ENCODE measurements at regions not wholly inside any gene's neighbourhood (a gene's known extent, or its start where the extent isn't known, plus 50 kb on each side); places are given as distances from the start of the nearest gene placed in this dataset.

DNA sequence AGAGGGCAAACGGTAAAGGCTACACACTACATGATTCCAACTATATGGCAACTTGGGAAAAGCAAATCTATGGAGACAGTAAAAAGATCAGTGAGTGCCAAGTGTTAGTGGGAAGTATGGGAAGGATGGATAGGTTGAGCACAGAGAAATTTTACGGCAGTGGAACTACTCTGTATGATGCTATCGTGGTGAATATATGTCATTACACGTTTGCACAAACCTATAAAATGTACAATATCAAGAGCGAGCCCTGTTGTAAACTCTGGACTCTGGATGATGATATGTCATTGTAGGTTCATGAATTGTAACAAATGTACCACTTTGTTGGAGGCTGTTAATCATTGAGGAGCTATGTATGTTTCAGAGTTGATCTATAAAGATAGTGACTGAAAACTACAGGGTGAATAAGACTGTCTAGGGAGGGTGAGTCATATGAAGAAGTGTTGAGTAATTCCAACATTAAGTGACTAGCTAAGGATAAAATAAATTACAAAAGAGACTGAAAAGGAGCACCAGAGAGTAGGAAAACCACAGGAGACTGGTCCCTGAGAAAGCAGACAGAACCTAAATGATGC, 349.2 kb upstream of the LMO3 start:
- peak; percentile 86 for DNase-seq
- in situ Hi-C loops (cut with HindIII; ENCODE audit: low pct_ligation_motif_present, low pct_unique_long_range_greater_than_20kb, low sequenced_read_pairs) = no loop called here

DNA sequence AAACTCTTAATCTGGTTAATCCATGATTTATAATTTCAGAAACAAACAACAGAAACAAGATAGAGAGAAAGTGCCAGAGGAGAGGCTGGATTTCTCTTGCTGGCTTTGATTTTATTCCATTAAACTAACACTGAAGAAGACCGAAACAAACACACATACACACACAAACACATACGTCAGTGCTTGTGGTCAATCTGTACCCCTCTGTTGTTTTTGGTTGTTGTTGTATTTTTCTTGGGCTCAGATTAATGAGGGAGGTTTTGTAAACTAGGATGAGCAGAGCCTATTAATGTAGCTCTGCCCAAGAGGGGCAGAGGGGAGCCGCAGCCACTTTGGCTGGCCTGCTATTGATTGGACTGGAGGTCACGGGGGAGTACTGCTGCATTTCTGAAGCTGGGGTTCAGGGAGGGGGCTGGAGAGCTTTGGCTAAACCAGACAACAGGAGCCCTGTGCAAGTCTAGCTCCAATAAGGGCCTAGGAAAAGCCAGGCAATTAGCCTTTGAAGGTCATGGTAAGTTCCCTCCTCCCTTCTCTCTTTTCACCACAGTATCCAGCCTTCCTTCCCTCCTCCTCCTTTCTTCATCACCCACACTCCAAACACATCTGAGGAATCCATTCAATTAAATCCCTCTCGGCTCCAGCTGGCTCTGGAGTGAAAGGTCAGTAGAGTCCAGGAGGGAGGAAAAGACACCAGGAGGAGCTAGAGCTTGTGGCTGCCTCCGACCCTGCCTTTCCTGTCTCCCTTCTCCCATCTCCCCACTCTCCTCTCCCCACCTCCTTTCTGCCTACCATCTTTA, 344.1 kb upstream of the LMO3 start:
- in situ Hi-C loops (cut with HindIII; ENCODE audit: low pct_ligation_motif_present, low pct_unique_long_range_greater_than_20kb, low sequenced_read_pairs) = no loop called here
- DNase-seq = no peak

DNA sequence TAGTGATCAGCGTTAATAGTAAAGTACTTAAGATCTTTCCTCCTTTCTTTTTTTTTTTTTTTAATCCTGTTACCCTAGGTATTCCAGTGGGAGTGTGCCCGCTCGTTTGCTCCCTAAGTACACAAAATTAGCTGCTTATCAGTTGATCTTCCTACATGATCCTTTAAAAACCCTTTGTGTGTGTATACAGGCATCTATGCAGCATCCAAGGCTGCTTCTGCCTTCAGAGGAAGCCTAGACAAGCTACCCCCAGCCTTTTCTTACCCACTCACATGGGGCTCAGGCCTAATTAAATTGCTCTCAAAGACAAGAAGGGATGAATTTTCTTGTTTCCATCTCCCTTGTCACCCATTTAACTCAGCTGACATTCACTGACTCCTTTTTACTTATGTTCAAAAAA, 343.4 kb upstream of the LMO3 start:
- in situ Hi-C loops (cut with HindIII; ENCODE audit: low pct_ligation_motif_present, low pct_unique_long_range_greater_than_20kb, low sequenced_read_pairs) = no loop called here
- no peak for DNase-seq

DNA sequence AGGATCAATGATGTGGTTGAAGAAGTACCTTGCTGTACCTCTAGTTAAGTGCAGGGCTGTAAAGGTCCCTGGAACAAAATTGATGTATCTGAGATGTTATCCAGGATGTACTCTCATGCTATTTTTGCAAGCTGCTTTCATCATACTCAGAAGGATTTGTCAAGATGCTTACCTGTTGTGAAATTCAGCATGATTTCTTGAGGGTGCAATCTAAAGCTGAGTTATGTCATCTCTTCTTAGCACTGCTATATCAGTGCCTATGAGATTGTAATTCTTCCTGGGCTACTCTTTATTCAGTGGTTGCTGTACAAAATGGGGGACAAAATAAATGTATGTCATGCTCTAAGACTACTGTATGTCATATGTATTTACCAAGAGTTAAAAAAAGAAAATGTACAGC, 340.7 kb upstream of the LMO3 start:
- no peak for DNase-seq
- in situ Hi-C loops (cut with HindIII; ENCODE audit: low pct_ligation_motif_present, low pct_unique_long_range_greater_than_20kb, low sequenced_read_pairs) = no loop called here

DNA sequence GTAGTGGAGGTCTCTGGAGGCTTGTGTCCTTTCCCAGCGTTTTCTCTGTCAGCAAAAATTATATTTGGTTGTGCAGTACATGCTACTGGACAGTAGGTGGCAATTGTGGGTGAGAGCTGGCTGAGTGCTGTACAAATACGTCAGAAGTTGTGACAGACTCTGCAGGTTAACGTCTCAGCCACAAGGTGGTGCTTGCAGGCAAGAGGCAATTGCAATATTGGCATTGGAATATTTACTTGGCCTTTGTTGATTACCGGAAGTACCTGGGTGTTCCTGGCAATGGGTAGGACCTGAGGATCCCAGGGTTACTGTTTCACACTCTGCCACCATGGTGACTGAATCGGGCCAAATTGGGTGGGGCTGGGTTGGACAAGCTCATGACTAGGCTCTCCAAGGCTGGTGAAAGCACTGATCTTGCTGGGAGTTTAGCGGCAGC, 333.9 kb upstream of the LMO3 start:
- peak; percentile 95 for DNase-seq
- in situ Hi-C loops (cut with HindIII; ENCODE audit: low pct_ligation_motif_present, low pct_unique_long_range_greater_than_20kb, low sequenced_read_pairs) = no loop called here

DNA sequence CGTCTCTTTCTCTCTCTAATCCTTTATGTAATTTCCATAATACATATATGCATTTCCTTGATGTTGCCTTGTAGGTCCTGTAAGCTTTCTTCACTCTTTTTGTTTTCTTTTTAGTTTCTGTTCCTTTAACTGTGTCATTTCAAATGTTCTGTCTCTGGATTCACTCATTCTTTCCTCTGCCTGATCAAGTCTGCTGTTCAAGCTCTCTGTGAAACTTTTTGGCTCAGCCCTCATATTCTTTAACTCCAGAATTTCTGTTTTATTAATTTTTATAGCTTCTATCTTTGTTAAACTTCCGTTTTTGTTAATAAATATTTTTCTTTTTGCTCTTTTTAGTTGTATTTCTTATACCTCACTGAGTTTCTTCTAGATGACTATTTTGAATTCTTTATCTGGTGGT, 321.3 kb upstream of the LMO3 start:
- in situ Hi-C loops (cut with HindIII; ENCODE audit: low pct_ligation_motif_present, low pct_unique_long_range_greater_than_20kb, low sequenced_read_pairs) = no loop called here
- DNase-seq = no peak

DNA sequence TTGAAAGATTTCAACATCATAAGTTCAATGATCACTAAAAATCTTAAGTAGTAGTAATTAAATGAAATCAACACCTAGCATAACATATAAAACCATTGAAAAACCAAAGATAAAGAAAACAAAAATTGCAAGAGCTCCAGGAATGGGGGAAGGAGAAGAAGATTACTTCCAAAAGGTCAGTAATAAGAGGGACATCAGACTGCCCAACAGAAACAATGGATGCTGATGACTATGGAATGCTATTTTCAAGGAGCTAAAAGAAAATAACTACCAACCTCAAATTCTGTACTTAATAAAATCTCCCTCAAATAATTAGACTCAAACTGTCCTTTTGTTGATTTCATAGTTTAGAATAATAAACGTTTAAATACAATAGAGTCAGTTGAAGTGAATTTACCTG, 314.5 kb upstream of the LMO3 start:
- in situ Hi-C loops (cut with HindIII; ENCODE audit: low pct_ligation_motif_present, low pct_unique_long_range_greater_than_20kb, low sequenced_read_pairs) = no loop called here
- DNase-seq = peak; percentile 12

DNA sequence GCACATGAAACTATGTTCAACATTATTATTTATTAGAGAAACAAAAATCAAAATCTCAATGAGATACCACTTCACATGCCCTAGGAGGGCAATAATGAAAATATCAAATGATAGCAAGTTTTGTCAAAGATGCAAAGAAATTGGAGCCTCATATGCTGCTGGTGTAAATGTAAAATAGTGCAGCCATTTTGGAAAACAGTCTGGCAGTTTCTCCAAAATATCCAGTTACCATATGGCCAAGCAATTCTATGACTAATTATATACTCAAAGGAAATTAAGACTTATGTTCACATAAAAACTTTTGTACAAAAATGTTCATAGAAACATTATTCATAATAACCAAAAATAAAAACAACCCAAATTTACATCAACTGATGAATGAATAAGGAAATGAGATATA, 313.6 kb upstream of the LMO3 start:
- DNase-seq = no peak
- in situ Hi-C loops (cut with HindIII; ENCODE audit: low pct_ligation_motif_present, low pct_unique_long_range_greater_than_20kb, low sequenced_read_pairs) = no loop called here

DNA sequence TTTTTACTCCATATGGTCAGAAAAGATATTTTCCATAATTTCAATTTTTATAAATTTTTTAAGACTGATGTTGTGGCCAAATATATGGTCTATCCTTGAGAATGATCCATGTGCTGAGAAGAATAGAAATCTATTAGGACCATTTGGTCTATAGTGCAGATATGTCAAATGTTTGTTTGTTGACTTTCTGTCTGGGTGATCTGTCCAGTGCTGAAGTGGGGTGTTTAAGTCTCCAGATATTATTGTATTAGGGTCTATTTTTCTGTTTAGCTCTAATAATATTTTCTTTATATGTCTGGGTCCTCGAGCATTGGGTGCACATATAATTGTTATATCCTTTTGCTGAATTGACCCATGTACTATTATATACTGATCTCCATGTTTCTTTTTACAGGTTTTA, 308.9 kb upstream of the LMO3 start:
- in situ Hi-C loops (cut with HindIII; ENCODE audit: low pct_ligation_motif_present, low pct_unique_long_range_greater_than_20kb, low sequenced_read_pairs) = no loop called here
- no peak for DNase-seq

DNA sequence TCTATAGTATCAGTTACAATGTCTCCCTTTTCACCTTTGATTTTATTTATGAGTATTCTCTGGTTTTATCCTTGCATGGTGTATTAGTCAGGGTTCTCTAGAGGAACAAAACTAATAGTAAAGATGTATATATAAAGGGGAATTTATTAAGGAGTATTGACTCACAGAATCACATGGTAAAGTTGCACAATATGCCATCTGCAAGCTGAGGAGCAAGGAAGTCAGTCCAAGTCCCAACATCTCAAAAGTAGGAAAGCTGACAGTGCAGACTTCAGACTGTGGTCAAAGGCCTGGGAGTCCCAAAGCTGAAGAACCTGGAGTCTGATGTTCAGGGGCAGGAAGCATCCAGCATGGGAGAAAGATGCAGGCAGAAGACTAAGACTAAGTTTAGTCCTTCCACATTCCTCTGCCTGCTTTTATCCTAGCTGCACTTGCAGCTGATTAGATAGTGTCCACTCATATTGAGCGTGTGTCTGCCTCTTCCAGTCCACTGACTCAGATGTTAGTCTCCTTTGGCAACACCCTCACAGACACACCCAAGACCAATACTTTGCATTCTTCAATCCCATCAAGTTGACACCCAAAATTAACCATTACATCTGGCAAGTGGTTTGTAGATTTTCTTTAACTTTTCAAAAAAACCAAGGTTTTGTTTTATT, 308.0 kb upstream of the LMO3 start:
- DNase-seq = no peak
- in situ Hi-C loops (cut with HindIII; ENCODE audit: low pct_ligation_motif_present, low pct_unique_long_range_greater_than_20kb, low sequenced_read_pairs) = no loop called here

DNA sequence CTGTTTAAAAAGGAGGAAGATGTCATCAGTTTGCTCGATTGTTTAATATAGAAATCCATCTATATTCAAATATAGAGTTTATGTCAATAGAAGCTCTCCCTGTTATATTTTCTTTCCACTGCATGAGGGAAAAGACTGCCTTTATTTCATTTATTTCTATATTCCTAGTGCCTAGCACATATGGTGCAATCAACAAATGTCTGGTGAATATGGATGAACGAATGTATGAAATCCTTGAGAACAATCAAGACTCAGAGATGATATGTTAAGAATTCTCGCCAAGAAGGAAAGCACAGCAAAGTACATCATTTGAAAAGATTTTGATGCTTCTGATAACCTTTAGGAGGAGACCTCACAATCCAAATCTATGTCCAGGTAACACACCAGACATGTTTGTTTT, 296.0 kb upstream of the LMO3 start:
- in situ Hi-C loops (cut with HindIII; ENCODE audit: low pct_ligation_motif_present, low pct_unique_long_range_greater_than_20kb, low sequenced_read_pairs) = no loop called here
- DNase-seq = no peak

DNA sequence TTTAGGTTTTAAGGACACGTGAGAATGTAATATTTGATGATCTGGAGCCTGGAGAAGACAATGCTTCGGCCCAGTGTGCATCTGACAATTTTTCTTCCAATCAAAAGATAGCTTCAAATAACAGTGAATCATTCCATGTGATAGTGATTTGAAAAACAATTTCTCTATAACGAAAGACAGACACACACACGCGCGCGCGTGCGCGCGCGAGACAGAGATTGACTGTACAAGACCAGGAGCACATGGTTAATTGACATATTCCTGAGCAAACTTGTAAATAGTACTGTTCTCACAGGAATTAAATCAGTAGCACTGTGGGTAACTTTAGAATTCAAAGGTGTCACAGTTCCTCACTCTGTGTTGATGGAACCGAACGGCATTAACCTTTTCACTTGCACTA, 287.5 kb upstream of the LMO3 start:
- DNase-seq = no peak
- in situ Hi-C loops (cut with HindIII; ENCODE audit: low pct_ligation_motif_present, low pct_unique_long_range_greater_than_20kb, low sequenced_read_pairs) = no loop called here

DNA sequence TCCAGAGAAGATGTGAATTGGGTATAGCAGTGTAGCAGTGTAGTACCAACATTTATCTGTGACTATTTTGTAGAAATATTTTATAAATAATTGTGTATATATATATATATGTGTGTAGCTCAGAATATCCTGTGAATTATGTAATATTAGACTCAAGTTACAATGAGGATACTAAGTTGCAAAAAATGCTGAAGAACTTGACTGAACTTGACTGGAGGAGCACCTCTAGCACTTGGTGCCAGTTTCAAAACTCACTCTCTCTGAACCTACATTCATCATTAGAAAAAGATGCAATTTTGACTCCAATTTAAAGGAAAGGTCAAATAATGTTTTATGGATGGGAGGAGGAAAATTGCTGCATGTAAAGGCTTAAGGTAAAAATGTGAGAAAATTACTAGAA, 285.7 kb upstream of the LMO3 start:
- DNase-seq = no peak
- in situ Hi-C loops (cut with HindIII; ENCODE audit: low pct_ligation_motif_present, low pct_unique_long_range_greater_than_20kb, low sequenced_read_pairs) = no loop called here

DNA sequence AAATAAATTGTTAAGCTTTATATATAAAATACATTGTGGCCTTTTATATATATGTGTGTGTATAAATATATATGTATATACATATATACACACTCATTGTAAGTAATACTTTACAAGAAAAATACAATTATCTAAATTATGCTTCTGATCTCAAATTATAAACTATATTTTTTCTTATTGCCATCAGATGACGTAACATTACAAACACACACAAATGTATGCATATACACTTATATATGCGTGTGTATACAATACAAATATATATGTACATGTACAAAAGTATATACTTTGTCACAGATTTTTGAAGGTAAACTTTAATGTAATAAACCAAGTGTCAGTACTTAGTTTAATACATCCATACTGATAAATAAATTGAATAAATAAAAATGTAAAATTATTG, 278.9 kb upstream of the LMO3 start:
- in situ Hi-C loops (cut with HindIII; ENCODE audit: low pct_ligation_motif_present, low pct_unique_long_range_greater_than_20kb, low sequenced_read_pairs) = no loop called here
- no peak for DNase-seq

DNA sequence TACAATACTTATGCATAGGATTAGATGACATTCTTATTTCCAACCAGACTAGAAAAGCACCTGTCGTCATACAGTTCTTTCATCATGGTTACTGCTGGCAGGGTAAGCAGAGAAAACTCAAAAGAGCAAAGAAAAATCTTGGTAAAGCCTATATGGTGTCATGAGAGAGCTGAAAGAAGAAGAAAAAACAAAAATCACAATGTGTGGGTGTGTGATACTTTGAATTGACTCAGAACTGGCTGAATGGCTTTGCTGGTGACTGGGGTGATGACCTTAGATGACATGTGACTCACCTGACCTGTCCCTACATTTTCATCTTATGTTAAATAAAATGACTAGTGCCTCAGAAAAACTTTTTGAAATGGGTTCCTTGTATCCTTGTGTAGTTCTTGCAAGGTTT, 278.1 kb upstream of the LMO3 start:
- in situ Hi-C loops (cut with HindIII; ENCODE audit: low pct_ligation_motif_present, low pct_unique_long_range_greater_than_20kb, low sequenced_read_pairs) = no loop called here
- DNase-seq = no peak

DNA sequence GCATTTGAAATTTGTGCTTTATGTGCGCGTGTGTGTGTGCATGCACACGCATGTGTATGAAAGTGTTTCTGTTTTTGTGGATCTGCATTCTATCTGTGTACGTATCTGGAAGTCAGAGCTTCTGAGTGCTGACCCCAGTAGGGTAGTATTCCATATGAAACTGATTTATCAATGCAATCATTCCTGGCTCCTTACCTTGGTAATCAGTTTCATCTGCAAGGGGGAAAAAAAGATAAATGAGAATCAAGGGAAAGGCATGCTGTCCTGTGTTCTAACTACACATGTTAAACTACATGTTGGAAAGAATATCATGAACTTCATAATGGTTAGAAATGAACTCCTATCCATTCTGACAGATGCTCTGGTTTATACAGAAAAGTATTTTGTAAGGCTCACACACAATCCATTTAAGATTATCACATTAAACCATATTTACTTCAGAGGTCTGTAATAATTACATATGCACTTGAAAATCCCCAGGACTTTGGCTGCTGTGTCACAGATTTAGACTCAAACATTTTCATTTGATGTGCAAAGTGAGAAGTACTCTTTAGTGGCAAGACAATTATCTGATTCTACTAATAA, 276.1 kb upstream of the LMO3 start:
- DNase-seq = no peak
- in situ Hi-C loops (cut with HindIII; ENCODE audit: low pct_ligation_motif_present, low pct_unique_long_range_greater_than_20kb, low sequenced_read_pairs) = no loop called here

DNA sequence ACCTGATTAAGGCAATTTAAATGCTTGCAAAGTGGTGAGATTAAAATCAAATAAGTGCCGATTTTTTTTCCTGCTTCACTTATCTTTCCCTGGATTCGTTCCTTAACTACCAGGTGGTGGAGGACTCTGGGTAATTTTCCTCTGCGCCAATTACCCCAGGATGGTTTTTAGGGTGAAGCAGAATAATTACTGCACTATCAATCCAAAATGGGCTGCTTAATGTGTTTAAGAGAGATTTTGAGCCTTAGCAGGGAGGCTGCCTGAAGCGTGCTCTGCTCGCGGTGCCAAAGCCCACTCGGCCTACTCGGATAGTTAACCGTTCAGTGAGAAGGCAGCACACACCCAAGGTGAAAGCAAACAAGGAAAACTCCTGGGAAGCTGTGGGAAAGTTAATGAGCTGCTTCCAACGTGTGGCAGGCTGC, 274.9 kb upstream of the LMO3 start:
- DNase-seq = no peak
- in situ Hi-C loops (cut with HindIII; ENCODE audit: low pct_ligation_motif_present, low pct_unique_long_range_greater_than_20kb, low sequenced_read_pairs) = no loop called here

DNA sequence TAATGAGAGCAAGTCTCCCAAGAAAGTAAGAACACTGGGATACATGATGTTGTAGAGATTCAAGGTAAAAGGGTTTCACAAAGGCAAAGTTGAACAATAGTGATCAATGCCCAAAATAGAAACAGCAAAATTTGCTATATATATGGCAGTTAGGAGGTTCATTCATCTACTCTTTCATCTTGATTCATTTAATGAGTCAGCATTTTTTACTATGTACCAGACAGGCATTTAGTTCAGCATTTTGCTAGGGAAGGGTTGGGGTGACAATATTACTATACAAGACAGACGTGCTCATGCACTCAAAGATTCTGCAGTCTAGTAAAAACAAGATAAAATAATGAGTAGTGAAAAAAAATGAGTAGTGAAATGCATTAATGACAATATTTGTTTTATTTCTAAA, 264.9 kb upstream of the LMO3 start:
- DNase-seq = no peak
- in situ Hi-C loops (cut with HindIII; ENCODE audit: low pct_ligation_motif_present, low pct_unique_long_range_greater_than_20kb, low sequenced_read_pairs) = no loop called here

DNA sequence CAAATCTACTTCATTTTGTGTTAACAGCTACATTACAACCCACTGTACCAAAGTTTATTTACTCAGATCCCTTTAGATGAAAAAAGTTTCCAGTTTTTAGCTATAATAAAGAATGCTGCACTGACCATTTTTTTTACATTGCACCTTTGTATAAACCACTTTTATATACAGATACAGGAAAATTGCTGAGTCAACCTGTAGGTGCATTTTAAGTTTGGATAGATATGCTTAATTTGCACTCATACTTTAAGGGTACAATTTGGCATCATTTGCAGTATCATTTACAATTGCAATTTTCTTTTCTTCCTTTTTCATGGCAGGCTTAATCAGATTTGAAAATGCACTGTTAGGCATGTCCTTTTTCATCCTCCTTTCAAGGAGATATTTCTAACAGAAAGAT, 257.8 kb upstream of the LMO3 start:
- DNase-seq = no peak
- in situ Hi-C loops (cut with HindIII; ENCODE audit: low pct_ligation_motif_present, low pct_unique_long_range_greater_than_20kb, low sequenced_read_pairs) = no loop called here

DNA sequence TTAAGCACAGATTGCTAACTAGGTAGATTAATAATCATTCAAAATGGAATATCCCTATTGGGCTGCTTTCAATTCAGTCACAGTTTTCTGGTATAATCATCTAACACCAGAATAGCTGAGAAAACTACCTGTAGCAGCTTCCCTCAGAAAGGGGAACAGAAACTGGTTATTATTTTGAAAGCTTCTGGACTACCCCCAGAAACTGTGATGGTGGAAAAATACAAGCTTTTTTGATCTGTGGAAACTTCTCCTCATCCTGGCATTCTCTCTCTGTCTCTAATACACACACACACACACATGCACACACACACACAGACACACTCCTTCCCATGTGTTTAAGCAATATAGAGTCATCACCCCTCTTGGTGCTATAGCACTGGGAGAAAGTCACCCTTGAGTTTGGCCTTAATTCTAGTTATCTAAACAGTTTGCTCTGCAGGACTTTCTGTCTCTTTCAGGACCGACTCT, 251.5 kb upstream of the LMO3 start:
- DNase-seq = no peak
- in situ Hi-C loops (cut with HindIII; ENCODE audit: low pct_ligation_motif_present, low pct_unique_long_range_greater_than_20kb, low sequenced_read_pairs) = no loop called here
